CD1c-positive myeloid dendritic cell (primary cell): ENCODE measurements at regions not wholly inside any gene's neighbourhood (a gene's known extent, or its start where the extent isn't known, plus 50 kb on each side); places are given as distances from the start of the nearest gene placed in this dataset.

Source experiments
- DNase-seq: peaks from one replicate; pipeline ENCODE4 v3.0.0-alpha.2; 2016; ENCODE audit errors: extremely low spot score

DNA sequence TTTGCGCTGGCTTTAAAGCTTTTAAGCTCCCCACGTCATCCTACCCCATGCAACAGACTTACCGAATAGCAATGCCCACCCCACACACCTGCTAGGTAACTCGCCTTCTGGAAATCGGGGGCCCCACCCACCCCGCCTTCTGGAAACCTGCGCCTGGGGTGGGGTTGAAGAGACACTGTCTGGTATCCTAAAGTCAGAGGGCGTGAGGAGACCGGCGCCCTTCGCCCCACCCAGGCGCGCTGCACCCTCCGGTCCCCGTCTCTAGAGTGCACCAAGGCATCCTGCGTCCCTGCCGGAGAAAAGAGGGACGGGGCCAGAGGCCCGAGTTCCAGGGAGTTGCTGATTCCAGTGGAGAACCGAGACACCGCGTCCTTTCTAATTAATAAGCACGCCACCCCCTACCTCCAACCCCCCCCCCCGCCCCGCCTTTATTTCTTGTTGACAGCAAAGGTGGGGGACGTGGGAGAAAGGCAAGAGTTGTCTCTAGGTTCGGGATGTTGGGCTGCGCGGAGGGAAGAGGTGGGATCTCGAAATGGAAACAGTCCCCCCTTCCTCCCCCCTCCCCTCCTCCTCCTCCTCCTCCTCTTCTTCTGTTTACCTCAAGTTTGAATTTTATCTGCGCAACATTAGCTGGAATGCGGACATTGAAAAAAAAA, 220.9 kb upstream of the MKLN1 start:
- peak; percentile 50 for DNase-seq

DNA sequence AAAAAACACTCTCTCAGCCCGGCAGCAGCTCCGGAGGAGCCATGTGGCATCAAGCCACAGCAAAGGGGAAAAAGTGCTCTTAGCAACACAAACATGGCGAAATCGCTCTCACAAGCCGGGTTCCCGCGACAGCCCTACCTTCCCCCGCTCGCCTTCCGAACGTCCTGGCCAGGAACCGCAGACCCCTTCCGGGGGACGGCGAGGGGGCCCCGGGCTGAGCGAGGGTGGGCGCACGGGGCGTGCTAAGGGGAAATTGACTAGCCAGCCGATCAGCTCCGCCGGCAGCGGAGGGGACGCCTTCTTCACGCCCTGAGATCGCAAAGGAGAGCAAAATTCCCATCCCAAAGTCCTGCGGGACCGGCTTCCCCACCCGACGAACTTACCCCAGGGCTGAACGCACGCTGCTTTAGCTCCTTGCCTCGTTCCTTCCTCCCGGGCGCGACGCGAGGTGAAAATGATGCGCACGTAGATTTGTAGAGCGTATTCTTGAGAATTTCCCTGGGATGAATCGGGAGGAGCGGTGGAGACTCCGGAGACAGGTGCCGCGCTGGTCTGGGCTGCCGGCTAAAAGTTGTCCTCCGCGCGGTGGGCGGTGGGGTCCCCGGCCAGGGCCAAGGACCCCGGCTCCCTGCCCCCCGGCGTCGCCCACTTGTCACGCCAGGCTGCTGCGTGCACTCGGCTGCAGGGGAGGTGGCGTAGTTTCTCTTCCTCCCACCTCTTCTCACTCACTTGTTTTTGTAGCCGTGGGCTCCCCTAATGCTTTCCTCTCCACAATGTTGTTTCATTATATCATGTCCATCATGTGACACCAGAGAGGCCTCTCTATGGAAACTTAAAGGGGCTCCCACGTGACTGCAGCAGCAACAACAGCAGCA, 220.1 kb upstream of the MKLN1 start:
- peak; percentile 92 for DNase-seq

DNA sequence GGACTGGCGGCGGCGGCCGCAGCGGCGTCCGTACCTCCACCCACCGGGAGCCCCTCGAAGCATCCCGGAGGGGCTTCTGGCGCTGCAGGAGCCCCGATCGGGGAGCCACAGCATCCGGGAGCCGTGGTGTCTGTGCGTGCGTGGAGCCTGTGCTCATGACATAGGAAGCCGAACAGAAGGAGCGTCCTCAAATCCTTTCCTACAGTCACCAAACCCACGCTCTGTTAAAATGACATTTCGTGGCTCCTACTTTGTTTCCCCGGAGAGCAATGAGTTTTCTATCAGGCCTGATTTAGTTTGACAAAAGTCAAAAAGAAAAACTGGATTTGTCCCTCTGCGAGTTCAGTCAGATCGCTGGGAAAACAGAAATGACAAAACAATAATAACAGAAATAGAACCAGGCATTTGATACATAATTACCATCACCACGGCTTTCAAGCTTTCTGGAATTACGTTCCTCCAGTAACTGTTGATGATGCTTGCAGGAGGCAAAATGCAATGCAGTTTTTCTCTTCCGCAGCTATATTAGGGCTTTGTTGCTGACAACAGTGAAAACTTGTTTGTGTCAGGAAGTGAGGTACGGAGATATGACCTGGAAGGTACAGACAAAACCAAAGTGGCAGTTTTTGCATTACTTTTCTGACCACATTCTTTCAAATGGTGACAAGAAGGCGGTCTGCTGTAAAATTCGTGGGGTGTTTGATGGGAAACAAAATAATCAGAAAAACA, 219.3 kb upstream of the MKLN1 start:
- peak; percentile 76 for DNase-seq

DNA sequence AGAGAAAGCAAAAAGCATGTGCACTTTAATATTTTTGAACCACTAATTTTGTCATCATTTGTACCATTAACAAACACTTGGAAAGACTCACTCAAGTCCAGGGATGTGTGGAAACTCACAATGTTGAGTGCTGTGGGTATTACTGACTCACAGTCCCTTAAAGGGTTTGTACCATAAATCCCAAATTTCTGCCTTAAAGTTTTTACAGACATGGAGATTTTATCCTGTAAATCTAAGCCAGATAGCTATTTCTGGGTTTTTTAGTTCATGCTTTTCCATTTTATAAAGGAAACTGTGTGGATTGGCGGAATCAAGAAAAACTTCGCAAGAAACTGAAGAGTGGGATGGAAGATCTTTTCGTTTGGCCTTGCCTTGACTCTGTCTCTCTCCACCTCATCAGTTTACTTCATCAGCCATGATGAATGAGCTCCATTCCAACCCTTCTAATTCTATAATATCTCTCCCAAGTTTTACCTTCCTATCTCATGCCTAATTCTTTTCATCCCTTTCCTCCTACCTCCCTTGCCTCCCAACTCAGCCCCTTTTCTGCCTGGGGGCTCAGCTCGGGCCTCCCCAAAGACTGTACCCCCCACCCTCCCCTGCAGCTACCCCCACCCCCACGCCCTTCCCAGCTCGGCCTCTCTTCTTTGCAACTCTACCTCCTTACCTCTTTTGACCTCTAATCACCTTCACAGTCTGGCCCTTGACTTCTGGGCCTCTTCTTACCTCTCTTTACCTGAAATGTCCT, 218.5 kb upstream of the MKLN1 start:
- no peak for DNase-seq

DNA sequence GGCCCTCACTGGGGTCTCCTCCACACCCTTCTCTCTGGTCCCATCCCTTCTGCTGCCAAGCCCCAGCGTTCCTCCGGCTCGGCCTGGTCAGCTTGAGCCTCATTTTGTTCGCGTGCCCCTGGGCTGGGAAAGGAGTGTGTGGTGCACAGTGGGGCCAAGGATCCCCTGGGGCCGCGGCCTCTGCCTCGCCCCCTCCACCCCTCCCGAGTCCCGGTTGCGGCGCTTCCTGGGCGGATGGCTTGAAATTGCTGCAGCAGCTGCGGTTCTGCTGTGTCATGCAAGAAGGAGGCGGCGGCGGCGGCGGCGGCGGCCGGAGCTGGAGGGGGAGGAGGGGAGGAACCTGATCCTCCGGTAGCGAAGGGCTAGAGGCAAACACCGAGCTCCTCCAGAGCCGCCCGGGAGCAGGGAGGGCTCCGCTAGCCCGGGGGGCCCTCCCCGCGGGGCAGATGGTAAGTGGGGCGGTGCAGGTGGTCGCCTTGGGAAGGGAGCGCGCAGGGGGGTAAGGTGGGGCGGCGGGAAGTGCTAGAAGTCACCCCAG, 217.8 kb upstream of the MKLN1 start:
- DNase-seq, result peak; percentile 90

DNA sequence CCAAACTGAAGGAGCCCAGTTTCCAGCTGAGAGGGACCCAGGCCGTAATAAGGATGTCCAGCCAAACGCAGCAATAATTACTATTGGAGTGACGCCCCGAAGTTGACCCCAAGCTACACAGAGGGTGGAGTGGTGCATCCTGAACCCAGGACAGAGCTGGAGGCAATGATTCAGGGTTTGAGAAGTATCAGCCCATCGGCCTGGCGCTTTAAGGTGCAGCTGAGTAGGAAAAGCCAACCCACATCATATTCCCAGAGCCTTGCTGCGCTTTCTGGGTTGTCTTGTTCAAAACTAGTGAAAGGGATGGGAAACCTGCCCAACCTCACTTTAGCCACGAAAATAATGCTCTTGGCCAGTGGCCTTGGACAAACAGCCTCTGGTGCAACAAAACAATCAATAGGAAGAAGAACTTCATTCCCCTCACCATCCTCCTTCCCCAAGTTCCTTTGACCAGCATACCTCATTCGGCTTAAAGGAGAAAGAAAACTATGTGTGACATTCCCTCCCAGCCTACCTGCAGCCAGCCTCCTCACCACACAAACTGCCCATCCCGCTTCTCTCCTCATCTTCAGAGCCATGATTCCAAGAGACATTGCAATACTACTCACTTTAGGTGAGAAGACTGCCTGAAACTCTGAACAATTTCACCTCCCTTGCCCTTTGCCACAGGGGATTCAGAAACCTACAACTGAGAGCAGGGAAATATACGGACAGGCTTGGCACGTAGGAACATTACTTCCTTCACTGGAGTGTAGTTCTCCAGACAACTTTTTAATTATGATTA, 217.2 kb upstream of the MKLN1 start:
- DNase-seq, result peak; percentile 28

DNA sequence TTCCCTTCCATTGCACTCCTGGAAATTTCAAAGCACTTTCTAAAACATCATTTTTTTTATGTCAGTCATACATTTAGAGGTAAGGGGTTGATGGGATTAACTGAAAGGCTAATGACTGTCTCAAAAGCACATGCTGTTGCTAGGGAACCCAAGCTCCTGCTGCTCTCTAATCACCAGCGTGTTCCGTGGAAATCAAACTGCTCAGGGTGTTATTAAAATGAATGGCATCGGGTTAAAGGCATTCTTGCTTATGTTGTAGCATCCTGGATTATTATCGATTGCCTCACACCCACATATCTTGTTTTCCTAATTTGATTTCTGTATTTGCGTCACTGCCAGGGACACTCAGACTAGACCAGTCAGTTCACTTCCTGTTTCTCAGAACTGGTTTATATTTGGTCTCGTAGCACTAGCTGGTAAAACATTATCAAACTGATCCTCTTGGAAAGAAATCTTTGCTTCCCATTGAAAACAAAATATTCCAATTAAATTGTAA, 216.5 kb upstream of the MKLN1 start:
- peak; percentile 86 for DNase-seq

DNA sequence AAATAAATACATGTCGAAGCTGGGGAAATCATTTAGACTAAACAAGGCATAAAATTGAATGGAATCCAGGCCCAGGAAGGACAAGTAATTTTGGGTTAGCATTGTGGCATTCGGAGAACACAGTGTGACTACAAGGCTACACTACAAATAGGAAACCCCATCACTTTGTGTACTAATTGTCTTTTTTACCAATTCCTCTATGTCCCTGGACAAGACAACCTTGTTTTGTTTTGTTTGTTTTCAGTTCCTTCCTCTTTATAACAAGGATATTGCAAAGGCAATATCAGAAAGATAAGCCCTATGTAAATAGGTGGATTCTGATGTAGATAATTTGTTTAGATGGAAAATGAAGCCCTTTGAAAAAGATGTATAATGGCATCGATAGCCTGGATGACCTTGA, 215.9 kb upstream of the MKLN1 start:
- peak; percentile 40 for DNase-seq

DNA sequence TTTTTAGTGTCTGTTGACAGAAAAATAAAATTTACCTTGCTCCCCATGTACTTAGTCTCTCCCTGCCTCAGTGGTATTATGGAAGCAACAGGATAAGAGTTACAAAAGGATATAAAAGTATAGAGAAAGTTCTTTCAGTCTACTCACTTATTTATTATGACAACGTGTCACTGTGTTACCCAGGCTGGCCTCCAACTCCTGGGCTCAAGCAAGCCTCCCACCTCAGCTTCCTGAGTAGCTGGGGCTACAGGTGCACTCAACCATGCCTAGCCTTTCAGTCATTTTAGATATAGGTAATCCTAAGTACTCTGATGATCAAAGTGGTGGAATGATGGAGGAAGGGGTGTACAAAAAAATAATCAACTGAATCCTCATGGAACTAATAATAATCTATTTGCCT, 215.2 kb upstream of the MKLN1 start:
- no peak for DNase-seq

DNA sequence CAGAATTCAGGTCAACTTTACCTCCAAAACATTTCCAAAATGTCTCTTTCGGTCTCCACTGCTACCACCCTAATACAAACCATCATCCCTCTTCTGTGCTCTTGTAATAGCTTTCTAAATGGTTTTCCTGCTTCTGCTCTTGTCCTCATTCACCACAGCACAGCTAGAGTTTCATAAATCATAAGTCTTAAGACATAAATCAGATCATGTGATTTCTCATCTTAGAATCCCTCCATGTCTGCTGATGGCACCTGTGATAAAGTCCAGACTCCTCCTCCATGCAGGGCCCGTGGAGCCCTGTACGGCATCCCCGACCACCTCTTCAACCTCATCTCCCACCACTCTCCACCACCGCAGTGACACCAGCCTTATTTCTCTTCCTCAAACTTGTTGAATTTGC, 212.3 kb upstream of the MKLN1 start:
- no peak for DNase-seq

DNA sequence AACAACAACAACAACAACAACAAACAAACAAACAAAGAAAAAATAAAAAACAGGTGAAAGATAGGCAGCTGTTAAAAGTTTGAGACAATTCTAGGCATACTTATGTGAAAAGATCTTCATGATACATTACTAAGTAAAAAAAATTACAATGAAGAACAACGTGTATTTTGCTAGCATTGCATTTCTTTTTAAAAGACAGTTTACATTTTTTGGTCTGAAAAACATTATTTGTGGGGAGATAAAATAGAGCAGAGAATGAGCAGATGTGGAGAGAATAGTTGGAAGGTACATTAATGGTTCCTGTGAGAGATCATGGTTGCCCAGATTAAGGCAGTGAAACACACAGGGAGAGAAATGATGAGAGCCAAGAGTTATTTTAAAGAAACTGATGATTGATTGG, 210.2 kb upstream of the MKLN1 start:
- DNase-seq, result no peak

DNA sequence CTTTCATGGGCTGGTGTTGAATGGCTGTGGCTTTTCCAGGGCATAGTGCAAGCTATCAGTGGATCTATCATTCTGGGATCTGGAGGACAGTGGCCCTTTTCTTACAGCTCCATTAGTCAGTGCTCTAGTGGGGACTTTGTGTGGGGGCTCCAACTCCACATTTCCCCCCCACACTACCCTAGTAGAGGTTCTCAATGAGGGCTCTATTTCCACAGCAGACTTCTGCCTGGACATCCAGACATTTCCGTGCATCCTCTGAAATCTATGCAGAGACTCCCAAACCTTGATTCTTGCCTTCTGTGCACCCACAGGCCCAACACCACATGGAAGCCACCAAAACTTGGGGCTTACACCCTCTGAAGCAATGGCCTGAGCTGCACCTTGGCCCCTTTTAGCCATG, 208.3 kb upstream of the MKLN1 start:
- no peak for DNase-seq

DNA sequence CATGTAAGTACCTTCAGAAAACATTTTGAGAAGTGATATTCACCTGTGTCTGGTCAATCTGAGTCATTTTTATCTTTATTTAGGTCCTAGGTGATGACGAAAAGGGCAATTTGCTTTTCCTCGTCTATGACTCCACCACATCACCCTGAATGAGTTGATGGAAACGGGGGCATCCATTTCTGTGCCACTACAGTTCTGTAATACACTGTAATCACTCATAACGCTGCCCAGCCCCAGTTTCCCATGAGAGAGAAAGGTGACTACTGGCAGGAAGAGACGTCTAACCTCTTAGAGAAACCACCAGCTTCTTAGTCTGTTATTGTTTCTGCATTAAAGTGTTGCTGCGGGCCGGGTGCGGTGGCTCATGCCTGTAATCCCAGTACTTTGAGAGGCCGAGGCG, 205.3 kb upstream of the MKLN1 start:
- DNase-seq, result no peak

DNA sequence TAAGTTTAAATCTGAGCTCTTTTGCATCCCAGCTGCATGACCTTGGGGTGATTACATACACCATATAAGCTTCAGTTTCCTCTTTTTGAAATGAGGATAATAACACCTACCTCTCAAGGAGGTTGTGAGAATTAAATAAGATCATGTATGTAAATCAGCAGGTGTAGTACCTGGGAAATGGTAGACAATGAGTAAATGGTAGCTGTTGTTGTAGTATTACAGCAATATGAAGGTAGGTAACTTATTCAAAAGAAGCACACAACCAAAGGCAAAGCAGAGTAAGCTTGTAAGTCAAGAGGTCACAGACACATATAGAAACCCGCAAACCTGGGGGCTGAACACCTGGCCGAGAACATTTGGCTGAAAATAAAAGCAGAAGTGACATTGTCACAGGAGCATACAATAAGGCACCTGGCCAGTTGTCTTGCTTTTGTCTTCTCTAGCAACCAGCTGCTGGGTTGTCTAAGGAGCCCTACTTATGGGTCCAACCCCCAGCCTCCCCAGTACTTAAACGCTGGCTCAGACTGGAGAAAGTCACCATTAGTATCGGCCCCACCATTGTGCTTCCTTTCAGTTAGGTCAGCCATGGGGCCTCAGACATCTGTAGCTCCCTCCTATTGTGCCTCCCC, 203.6 kb upstream of the MKLN1 start:
- DNase-seq, result no peak

DNA sequence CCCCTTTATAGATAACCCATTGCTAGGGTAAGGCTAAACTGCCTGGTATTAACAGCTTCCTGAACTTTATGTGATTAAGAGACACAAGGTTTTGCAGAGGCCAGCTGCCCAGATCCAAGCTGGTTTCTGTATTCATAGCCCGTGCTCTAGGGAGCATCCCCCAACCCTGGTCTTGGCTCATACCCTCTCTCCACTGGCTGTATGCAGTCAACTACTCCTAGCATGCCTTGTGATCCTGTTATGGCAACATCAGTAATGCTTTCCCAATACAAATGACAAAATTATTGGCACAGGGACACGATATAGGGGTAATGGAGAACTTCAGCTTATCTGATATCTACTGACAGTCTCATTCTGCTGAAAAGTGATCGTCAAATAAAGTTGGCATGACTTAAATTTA, 202.8 kb upstream of the MKLN1 start:
- DNase-seq, result no peak

DNA sequence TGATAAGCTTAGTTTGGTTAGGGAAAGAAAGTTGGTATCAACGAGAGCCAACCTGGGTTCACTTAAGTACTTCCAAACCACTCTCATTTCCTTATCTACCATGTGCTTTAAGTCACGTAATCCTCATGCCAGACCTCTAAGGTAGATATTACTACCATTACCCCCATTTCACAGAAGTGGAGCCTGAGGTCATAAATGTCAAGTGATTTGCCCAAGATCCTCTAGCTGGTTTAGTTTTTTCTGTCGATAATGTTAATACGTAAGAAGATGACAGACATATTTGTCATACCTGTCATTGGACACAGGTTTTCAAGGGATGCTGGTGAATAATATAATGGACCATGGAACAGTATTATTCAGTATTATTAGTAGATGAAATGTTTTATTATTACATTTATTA, 197.4 kb upstream of the MKLN1 start:
- no peak for DNase-seq

DNA sequence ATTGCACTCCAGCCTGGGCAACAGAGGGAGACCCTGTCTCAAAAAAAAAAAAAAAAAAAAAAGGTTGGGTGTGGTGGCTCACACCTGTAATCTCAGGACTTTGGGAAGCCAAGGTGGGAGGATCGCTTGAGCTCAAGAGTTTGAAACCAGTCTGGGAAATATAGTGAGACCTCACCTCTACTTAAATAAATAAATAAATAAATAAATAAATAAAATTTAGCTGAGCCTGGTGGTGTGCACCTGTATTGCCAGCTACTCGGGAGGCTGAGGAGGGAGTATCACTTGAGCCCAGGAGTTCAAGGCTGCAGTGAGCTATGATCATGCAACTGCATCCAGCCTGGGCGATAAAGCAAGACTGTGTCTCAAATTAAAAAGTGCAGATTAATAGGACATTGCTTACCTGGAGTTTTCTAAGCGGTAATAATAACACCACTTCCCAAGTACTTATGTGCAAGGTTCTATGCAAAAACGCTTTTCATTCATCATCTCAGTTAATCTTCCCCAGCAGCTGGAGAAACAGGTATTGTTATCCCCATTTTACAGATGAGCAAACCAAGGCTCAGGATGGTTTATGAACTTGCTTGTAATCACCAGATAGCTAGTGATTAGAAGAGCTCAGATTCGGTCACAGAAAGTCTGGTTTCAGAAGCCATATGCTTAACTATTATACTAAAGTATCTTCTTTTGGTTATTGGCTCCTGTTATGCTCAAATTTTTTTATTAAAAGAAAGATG, 196.5 kb upstream of the MKLN1 start:
- no peak for DNase-seq

DNA sequence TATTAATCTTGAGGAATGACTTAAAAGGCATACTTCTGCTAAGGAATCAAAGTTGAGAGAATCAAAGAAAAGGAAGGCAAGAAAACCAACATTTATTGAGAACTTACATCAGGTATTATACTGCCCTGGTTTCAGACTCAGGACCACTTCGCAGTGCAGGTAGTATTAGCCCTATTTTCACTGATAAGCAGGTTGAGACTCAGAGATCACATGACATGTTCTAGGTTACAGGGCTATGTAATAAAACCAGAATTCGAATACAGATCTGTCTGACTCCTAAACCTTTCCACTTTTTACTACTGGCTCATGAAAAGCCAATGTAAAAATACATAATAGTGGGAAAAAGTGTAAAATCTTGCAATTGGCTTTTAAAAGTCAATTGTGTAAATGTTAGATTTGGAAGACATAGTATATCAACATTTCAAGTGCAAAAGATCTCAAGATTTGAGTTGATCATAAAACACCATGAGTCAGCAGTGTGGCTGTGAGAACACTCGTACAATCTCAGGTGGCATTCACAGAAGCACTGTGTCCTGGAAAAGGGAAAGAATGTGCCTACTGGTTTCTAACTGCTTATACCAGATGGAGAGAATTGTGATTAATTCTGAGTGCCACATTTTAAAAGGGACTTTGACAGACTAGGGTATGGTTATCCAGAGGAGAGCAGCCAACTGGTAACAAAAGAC, 195.8 kb upstream of the MKLN1 start:
- DNase-seq, result no peak

DNA sequence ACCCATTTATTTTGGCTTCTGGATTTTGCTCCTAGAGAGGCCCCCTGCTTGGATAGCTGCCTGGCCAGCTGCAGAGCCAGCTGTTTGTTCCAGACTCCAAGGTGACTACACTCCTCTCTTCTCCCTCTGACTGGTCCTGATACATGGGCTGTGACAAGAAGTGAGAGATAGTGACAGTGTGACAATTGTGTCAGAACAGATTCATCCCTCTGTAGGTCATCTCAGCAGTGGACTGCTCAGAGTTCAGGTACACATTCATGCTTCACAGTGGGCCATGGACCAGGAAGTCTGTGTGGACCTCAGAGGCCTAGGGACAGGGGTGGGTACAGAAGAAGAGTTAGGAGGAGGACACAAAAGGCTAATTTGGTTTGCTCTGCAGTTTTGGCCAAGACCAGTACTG, 188.2 kb upstream of the MKLN1 start:
- DNase-seq, result no peak
